G401.6 (cell line): ENCODE measurements at regions not wholly inside any gene's neighbourhood (a gene's known extent, or its start where the extent isn't known, plus 50 kb on each side); places are given as distances from the start of the nearest gene placed in this dataset.
"Not testable (repeated sequence)": the region's sequence is repeated elsewhere in the genome, so short reads cannot be mapped to it uniquely, and the experiment has no call there.

ENCODE experiments used
- FAIRE-seq: peaks from 2 replicates; lab custom pipeline; 2012; peaks lifted over from hg19 to GRCh38; lab: Jason Lieb, UNC

GRCh38 chr13:33415822-33416221 lies 130.3 kb upstream of the STARD13 start:
- FAIRE-seq: no peak

- FAIRE-seq: not testable (repeated sequence)
Observed at GRCh38 chr13:33418224-33418953, 132.8 kb upstream of the STARD13 start.

DNA sequence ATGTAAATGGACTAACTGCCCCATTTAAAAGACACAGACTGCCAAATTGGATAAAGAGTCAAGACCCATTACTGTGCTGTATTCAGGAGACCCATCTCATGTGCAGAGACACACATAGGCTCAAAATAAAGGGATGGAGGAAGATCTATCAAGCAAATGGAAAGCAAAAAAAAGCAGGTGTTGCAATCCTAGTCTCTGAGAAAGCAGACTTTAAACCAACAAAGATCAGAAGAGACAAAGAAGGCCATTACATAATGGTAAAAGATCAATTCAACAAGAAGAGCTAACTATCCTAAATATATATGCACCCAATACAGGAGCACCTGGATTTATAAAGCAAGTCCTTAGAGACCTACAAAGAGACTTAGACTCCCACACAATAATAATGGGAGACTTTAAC lies 134.6 kb upstream of the STARD13 start:
- FAIRE-seq: not testable (repeated sequence)

DNA sequence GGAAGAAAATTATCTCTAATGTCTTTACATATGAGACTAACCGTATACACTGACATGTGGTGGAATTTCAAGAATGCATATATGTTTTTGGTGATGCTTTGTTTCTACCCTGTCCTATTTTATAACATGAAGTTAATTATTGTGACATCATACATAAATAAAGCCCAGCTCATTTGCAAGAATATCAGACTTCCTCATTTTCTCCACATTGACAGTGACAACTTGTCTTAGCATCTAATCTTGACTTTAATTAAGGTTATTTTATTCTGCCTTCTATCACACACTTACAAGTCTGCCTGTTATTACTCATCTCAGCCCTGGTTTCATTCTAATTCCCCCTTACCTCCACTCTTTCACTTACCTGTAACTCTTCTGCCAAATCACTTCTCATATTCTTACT lies 140.6 kb upstream of the STARD13 start:
- no peak for FAIRE-seq

GRCh38 chr13:33433316-33433715 lies 147.8 kb upstream of the STARD13 start:
- no peak for FAIRE-seq

- FAIRE-seq: no peak
Observed at GRCh38 chr13:33434676-33435075, 149.1 kb upstream of the STARD13 start.

- no peak for FAIRE-seq
Observed at GRCh38 chr13:33435207-33435606, 149.7 kb upstream of the STARD13 start.

GRCh38 chr13:33438918-33439317 lies 153.4 kb upstream of the STARD13 start:
- FAIRE-seq: no peak

- no peak for FAIRE-seq
Observed at GRCh38 chr13:33441015-33441414, 155.5 kb upstream of the STARD13 start.

DNA sequence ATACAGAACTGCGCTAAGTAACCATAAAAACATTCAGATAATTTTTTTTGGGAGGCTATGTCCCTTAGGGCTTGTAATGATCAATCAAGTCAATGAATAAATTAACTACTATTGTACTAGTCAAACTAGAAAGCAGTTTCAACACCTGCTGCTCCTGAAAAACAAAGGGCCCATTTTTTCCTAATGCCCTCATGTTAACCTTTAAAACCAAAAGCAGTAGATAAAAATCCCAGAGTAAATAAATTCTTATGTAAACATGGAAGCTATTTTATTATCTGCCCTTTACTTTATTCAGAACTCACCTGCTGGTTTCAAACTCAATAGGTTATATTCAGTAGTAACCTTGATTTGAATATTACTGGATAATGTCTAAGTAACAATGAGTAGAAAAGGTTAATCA lies 159.5 kb upstream of the STARD13 start:
- no peak for FAIRE-seq

GRCh38 chr13:33445476-33445875 lies 159.9 kb upstream of the STARD13 start:
- no peak for FAIRE-seq

DNA sequence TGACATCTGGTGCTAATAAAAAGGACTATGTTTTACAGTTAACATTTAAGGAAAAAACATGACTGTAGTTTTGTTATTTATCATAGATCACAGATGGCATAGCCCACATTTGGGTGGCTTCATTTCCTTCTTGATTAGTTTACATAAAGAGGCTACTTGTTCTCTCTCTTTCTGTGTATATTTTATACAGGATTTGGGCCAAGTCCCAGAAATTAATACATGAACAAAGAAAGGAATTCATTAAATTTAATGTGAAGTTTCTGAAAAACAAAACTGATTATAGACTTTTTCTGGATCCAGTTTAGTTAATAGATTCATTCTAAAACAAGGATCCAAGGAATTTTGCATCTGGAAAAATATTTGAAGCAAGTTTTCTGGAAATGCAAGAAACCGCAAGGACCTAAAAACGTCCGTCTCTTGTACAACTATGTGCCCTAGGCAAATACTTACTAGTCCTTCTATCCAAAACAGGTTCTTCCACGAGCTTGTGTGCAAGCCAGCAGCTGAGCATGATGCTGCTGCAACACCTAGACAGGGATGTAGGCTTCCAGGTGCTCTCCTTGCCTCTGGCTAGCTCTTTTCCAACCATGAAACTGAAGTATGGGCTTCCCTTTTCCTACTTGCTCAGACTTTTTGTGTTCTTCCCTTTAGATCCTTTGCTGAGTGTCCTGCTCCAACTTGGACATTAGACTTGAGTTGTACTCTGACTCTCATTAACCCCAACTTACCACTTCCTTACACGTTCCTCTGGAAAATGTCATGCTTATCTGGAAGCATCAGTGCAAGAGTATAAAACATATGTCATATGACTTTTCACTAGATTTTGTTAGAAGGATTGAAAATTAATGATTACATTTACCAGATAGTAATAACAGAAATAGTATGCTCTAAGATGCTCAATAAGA lies 161.5 kb upstream of the STARD13 start:
- no peak for FAIRE-seq

GRCh38 chr13:33448889-33449288 lies 163.3 kb upstream of the STARD13 start:
- FAIRE-seq: no peak

DNA sequence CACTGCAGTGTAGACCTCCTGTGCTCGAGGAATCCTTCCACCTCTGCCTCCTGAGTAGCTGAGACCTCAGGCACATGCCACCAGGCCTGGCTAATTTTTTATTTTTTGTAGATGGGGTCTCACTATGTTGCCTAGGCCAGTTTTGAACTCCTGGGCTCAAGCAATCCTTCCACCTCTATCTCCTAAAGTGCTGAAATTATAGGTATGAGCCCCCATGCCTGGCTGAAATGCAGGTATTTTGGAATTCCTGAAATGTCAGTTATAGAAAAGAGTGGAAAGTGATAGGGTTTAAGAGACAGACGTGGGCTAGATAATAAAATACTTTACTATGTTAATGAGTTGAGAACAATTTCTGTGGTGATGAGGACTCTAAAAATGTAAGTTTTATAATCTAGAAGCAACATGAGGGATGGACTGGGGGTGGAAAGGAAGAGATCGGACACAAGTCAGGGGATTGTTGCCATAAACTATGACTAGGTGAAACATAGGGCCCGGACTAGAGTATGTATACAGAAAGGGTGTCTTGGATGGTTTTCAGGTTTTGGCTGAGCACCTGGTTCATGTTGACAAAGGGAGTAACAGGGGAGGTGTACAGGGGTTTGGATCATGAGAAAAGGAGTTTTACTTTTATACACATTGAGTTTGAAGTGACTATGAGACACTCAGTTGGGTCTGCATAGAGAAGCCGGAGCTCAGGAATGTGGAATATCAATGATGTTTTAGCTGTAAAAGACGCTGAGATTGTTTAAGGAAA lies 165.6 kb upstream of the STARD13 start:
- FAIRE-seq: no peak

GRCh38 chr13:33452873-33453517 lies 167.4 kb upstream of the STARD13 start:
- no peak for FAIRE-seq

DNA sequence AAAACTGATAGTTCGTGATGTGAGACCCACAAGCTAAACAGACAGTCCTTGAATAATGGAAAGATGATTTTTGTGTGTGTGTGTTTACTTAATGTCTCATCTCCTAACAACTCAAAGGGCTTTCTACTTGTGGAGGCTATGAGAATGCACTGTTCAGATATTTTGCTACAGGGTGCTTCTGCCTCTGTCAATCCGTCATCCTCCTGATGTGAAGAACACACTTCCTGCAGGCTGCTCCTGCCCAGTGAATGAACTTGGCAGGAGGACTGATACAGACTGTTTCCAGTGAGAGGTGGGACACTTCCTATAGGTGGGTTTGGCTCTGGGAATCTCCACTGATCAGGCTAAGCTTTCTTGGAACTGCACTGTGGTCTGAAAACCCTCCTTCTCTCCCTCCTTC lies 168.4 kb upstream of the STARD13 start:
- no peak for FAIRE-seq

DNA sequence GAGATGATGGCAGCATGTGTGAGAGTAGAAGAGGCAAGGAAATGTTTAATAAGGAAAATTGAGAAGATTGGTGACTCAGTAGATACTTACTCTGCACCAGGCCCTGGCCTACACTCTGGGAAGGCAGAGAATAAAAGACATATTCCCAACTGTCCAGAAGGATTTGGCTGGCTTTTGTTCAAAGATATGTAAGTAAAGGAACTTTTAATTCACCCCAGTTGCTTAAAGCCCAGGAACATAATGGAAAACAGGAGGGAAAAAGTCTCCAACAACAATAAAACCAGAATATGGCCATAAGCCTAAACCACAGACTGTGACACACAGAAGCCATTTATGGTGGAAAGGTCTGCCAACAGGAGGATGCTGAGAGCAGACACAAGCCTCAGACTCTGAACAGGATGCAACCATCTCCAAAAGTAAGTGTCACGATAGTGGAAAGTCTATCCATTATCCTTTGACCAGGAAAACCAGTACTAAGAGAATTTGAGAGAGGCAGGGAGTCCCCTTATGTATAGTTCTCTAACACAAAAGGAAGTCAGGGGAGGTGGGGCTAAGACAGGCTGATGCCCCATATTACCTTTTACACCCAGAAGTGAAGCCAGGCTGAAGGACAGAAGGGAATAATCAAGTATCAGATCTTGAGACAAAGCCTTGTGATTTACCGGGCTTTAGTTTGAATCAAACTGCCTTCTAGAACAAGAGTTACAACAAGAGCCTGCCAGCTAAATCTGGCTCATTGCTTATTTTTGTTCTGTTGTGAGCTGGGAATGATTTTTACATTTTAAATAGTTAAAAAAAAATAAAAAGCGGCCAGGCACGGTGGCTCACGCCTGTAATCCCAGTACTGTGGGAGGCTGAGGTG lies 169.5 kb upstream of the STARD13 start:
- no peak for FAIRE-seq

GRCh38 chr13:33459702-33460101 lies 174.1 kb upstream of the STARD13 start:
- FAIRE-seq: no peak

DNA sequence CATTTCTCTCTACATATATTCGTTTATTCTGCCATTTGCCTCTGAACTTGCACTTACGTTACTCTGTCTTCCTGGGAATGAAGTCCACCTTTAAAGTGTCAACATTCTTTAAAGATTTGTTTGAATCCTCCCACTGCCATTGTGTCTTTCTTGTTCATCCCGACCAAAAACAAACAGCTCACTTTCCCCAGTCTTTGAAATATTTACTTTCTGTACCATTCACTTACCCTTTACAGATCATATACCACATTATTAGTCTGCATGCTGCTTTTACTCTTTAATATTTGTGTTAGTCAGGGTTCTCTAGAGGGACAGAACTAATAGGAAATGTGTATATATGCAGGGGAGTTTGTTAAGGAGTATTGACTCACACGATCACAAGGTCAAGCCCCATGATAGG lies 176.6 kb upstream of the STARD13 start:
- no peak for FAIRE-seq

DNA sequence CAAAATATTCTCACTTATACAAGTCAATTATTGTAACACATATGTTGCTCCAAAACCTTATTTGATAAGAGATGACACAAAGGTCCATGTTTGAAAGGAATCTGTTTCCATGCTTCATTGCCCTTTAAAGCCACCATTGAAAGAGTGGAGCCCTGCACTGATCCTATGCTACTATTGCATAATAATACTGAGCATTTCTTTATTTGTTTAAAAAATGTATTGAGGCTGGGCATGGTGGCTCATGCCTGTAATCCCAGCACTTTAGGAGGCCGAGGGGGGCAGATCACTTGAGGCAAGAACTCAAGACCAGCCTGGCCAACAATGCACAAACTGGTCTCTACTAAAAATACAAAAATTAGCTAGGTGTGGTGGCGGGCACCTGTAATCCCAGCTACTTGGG lies 178.8 kb upstream of the STARD13 start:
- no peak for FAIRE-seq

- no peak for FAIRE-seq
Observed at GRCh38 chr13:33466262-33466661, 180.7 kb upstream of the STARD13 start.
